ENCODE measurements at regions not wholly inside any gene's neighbourhood (a gene's known extent, or its start where the extent isn't known, plus 50 kb on each side); places are given as distances from the start of the nearest gene placed in this dataset.

DNA sequence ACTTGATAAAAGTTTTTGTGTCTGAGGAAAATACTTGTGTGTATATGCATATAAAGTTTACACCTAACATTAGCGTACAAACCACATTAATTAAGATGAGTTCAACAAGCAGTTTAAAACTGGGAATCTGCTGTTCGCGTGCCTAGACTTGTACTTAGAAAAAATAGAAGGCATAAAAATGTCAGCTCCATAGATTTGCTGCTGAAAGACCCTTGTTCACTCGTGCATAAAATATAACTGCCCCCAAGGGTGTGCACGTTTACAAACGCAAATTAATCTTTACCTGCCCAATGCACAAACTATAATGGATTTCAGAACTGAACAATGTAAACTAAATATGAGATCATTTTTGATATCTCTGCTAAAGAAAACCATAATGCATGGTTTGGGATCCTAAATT lies 392.3 kb upstream of the ADGRL2 start:
- TF ChIP-seq, protein P1, sequence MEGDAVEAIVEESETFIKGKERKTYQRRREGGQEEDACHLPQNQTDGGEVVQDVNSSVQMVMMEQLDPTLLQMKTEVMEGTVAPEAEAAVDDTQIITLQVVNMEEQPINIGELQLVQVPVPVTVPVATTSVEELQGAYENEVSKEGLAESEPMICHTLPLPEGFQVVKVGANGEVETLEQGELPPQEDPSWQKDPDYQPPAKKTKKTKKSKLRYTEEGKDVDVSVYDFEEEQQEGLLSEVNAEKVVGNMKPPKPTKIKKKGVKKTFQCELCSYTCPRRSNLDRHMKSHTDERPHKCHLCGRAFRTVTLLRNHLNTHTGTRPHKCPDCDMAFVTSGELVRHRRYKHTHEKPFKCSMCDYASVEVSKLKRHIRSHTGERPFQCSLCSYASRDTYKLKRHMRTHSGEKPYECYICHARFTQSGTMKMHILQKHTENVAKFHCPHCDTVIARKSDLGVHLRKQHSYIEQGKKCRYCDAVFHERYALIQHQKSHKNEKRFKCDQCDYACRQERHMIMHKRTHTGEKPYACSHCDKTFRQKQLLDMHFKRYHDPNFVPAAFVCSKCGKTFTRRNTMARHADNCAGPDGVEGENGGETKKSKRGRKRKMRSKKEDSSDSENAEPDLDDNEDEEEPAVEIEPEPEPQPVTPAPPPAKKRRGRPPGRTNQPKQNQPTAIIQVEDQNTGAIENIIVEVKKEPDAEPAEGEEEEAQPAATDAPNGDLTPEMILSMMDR (IDR thresholded peaks at IDR 0.05): no peak
- H3K4me1 Mint-ChIP-seq: no peaks in the 10 kb centered on the region
- H3K36me3 Mint-ChIP-seq (ENCODE audit: low read depth): no peaks in the 10 kb centered on the region
- DNase-seq: no peak
- ChIA-PET CTCF (no interaction called here), POLR2A (no interaction called here)
- no peaks in the 10 kb centered on the region for H3K9me3 Mint-ChIP-seq
- H3K27ac Mint-ChIP-seq: no peak overlapping the region
- ATAC-seq (ENCODE audit: low read depth): no peak
- intact Hi-C loops (cut with micrococcal nuclease): no loop called here
- no peaks in the 10 kb centered on the region for H3K27me3 Mint-ChIP-seq
- H3K4me3 Mint-ChIP-seq: no peak overlapping the region

DNA sequence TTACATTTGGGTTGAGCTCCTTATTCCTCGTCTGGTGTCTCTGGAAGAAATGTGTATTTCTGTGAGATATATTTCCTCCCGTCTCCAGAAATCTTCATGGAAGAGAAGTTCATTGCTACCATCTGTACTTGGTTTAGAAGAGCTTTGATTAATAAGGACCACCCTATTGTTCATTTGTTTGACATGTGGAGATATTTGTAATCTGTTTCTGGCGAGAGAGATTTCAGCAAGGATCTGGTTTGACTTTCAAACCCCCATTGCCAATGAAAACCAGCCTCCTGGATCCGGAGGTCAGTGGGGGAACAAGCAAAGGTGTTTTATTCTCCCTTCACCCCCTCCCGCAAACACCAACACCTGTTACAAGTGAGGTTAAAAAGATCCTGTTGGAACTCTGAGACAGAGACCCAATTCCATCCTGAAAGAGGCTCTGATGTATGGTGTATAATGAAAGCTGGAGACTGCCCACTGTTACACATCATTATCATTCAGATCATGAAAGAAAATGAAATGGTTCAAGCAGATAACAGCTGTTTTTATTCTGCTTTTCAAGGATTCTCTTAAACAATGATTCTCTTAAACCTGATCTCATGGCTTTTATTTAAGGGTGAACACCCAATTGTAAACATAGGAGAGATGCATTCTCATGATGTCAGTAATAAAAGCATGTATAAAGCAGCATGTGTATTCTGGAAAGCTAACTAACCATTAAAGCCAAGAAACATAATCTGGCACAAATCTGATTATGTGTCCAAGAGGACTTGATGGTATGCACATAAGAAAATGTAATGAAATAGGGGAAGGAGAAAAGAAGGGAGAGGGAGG lies 393.5 kb upstream of the ADGRL2 start:
- Mint-ChIP-seq H3K36me3 (ENCODE audit: low read depth) (no peaks in the 10 kb centered on the region), H3K27me3 (no peaks in the 10 kb centered on the region), H3K4me3 (no peak overlapping the region), H3K9me3 (no peaks in the 10 kb centered on the region), H3K27ac (no peak overlapping the region), H3K4me1 (no peaks in the 10 kb centered on the region)
- POLR2A ChIA-PET: no interaction called here
- CTCF ChIA-PET: no interaction called here
- intact Hi-C loops (cut with micrococcal nuclease): no loop called here
- DNase-seq (no peak), ATAC-seq (ENCODE audit: low read depth) (no peak)
- TF ChIP-seq, protein P1 (IDR thresholded peaks at IDR 0.05): no peak

DNA sequence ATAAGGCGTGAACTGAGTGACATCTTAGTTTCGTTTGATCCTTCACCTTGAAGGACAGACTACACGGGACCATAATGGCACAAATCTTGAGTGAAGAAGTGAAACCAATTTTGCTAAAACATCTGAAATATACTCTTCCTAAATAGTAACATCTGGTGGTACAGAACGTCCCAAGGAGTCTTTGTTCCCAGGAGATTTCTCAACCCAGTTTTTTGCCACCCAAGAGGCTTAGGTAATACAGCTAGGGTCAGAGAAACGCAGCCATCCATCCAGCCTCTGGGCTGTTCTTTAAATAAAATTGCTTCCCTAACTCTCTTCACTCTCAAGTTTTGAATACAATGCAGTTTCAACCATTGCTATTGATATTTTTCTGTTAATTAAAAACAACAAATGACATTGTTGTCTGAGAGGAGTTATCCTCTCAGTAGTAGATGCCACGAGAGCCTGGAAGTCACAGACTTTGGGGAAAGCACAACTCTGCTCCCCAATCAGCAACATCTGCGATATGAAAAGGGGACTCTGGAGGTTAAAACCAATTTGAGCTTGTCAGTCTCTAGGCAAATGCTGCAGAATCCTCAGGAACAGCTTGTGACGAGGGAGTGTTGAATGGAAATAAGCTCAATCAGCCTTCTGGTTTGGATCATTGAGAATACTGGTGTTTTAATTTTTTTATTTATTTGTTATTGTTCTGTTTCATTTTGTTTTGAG lies 394.3 kb upstream of the ADGRL2 start:
- Mint-ChIP-seq H3K4me3 (no peak overlapping the region), H3K27ac (no peak overlapping the region), H3K4me1 (no peaks in the 10 kb centered on the region), H3K9me3 (no peaks in the 10 kb centered on the region), H3K36me3 (ENCODE audit: low read depth) (no peaks in the 10 kb centered on the region), H3K27me3 (no peaks in the 10 kb centered on the region)
- ATAC-seq (ENCODE audit: low read depth) (no peak), DNase-seq (no peak)
- ChIA-PET CTCF (no interaction called here), POLR2A (no interaction called here)
- TF ChIP-seq, protein P1 (IDR thresholded peaks at IDR 0.05): no peak
- intact Hi-C loops (cut with micrococcal nuclease): no loop called here

DNA sequence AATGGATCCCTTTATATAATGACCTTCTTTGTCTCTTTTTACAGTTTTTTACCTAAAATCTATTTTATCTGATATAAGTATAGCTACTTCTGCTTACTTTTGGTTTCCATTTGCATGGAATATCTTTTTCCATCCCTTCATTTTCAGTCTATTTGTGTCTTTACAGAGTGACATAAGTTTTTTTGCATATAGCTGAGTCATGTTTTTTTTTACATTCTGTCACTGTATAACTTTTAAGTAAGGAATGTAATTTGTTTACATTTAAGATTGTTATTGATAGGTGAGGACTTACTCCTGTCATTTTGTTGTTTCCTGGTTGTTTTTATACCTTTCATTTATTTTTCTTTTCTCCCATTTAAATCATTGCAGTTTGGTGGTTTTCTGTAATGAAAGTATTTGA lies 402.7 kb upstream of the ADGRL2 start:
- H3K4me1 Mint-ChIP-seq: no peaks in the 10 kb centered on the region
- peaks cover 18% of the 10 kb centered on the region for H3K9me3 Mint-ChIP-seq
- no peaks in the 10 kb centered on the region for H3K36me3 Mint-ChIP-seq (ENCODE audit: low read depth)
- POLR2A ChIA-PET: no interaction called here
- intact Hi-C loops (cut with micrococcal nuclease): no loop called here
- H3K4me3 Mint-ChIP-seq: no peak overlapping the region
- ATAC-seq (ENCODE audit: low read depth): no peak
- CTCF ChIA-PET: no interaction called here
- DNase-seq: no peak
- TF ChIP-seq, protein P1 (IDR thresholded peaks at IDR 0.05): no peak
- H3K27ac Mint-ChIP-seq: no peak overlapping the region
- no peaks in the 10 kb centered on the region for H3K27me3 Mint-ChIP-seq

DNA sequence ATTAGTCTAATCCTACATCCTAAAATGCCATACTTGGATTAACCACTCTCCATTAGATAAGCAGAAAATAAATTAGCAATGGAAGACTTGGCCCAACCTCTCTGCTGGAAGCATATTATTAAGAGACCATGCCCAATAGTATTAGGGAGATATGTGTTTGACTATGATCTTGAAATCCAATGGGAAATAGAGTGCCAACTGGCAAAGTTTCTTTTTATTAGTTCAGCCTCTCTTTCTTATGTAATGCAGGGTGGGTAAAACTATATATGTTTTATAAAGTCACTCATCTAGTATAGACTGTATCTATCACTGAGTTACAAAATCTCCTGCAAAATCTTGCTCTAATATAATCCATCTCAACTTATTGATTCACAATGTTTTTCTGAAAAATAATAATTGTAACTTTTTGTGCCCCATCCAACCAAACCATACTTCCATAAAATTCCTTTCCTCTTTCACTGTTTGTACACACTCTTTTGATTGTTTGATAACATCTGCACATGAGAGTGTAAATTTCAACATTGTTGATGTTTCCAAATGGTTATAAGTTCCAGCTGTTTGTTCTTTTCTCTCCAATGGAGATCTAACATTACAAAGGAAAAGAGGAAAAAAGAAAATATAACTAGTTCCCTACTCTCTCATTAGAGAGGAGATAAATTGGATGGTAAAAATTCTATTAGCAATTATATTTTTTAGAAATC lies 408.1 kb upstream of the ADGRL2 start:
- H3K4me3 Mint-ChIP-seq: no peak overlapping the region
- H3K27ac Mint-ChIP-seq: no peak overlapping the region
- no peaks in the 10 kb centered on the region for H3K27me3 Mint-ChIP-seq
- POLR2A ChIA-PET: no interaction called here
- no peaks in the 10 kb centered on the region for H3K36me3 Mint-ChIP-seq (ENCODE audit: low read depth)
- ATAC-seq (ENCODE audit: low read depth) (no peak), DNase-seq (no peak)
- intact Hi-C loops (cut with micrococcal nuclease): no loop called here
- TF ChIP-seq, protein P1 (IDR thresholded peaks at IDR 0.05): no peak
- H3K4me1 Mint-ChIP-seq: no peaks in the 10 kb centered on the region
- H3K9me3 Mint-ChIP-seq: peaks cover 5% of the 10 kb centered on the region
- CTCF ChIA-PET: no interaction called here
